NCI-H1694 (cell line): ENCODE measurements at regions not wholly inside any gene's neighbourhood (a gene's known extent, or its start where the extent isn't known, plus 50 kb on each side); places are given as distances from the start of the nearest gene placed in this dataset.
"Not testable (repeated sequence)": the region's sequence is repeated elsewhere in the genome, so short reads cannot be mapped to it uniquely, and the experiment has no call there.

Source experiments
- DNase-seq: peaks from one replicate; lab custom pipeline; 2025; lab: John Stamatoyannopoulos, UW

- no peak for DNase-seq
Observed at GRCh38 chr16:86231996-86232350, 278.4 kb upstream of the FOXF1 start.

- no peak for DNase-seq
Observed at GRCh38 chr16:86232496-86232895, 277.8 kb upstream of the FOXF1 start.

- DNase-seq: not testable (repeated sequence)
Observed at GRCh38 chr16:86233506-86233905, 276.8 kb upstream of the FOXF1 start.

DNA sequence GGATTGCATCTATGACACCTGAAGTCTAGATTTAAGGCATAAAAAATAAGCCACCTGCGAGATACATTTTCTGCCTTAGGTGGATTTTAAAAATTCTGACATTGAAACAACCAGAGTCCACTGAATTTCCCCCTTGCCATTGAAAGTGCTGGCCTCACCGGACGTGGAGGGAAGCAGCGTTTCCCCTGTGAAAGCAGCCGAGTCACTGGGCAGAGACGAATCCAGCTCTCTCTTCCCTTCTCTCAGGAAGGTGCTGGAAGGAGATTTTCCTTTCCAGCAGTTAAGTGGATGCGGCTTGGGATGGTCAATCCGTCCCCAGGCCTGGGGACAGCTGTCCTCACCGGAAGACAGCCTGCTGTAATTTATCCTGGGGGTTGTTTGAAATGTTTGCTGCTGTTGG is 270.9 kb upstream of the FOXF1 start:
- no peak for DNase-seq

- DNase-seq: no peak
Observed at GRCh38 chr16:86240716-86241363, 269.5 kb upstream of the FOXF1 start.

DNA sequence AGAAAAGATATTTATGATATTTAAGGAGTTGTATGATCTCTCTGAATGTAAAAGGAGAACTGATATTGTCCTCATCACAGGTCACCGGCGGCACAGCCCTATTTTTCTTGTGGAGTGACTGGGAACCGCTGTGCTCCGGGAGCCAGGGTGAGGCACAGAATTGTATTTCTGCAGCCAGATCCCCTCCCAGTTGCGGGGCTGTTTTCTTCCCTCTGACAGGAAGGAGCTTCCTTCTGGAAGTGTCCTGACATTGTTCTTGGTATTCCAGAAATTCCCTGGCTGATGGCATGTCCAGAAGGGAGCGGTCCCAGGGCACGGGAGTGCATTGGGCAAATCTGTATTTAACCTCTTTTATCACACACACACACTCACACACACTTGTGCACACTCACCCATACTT is 268.6 kb upstream of the FOXF1 start:
- no peak for DNase-seq

GRCh38 chr16:86242244-86243122 is 267.8 kb upstream of the FOXF1 start:
- DNase-seq: no peak

GRCh38 chr16:86243123-86243473 is 267.2 kb upstream of the FOXF1 start:
- DNase-seq: no peak

DNA sequence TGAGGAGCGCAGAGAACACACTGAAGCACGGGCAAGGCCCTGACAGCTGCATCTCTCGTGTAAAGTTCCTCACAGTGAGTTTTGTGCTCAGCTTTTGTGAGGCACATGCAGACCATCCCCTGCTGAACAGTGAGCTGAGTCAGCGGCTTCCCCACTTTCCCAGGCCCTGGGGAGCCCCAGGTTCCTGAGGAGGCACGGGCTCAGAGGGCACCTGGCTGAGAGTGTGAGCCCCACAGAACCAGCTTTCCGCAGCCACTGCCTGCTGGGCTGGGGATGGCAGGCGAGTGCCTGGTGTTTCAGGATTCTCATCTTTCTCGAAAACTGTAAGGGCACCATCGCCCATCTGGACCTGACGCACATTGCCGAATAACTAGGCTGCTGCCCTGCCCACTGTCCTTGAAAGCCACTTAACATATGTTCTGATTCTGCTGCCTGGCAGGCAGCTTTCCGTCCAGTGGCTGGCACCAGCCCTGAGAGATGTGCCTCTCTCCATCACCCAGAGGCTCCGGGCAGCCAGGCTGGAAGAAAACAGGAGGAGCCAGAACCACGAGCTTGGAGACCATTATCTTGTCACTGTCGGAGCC is 266.7 kb upstream of the FOXF1 start:
- DNase-seq: no peak

DNA sequence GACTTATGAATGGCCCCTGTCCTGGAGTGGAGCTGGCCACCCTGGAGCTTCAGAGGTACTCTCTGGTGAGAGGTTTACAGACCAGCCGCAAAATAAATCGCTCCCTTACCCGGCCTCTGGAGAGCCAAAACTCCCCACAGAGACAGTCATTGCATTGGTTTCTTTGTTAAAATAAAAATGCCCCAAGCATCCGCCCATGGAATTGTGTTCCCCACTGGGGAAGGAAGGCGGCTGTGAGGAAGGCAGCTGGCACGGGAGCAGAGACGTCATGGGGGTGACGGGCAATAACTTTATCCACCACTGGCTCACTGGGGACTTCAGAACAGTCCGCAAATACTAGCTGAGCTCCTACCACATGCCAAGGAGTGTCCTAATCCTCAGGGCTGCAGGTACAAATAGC is 266.2 kb upstream of the FOXF1 start:
- DNase-seq: no peak

DNA sequence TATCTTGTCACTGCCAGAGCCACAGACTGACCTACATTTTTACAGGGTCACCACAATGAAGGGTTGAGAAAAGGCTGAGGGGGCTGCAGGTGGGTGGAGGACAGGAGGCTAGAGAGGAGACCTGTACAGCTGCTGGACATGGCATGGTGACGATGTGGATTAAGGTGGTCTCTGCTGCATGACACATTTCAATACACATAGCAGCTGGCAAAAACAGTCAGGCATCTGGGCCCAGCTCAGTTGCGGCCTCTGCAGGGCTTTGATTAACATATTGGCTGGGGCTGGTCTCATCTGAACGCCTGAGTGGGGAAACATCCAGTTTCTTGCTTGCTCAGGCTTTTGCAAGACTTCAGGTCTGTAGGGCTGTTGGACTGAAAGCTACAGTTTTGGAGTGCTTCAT is 265.4 kb upstream of the FOXF1 start:
- no peak for DNase-seq

GRCh38 chr16:86245351-86245750 is 265.0 kb upstream of the FOXF1 start:
- DNase-seq: no peak

DNA sequence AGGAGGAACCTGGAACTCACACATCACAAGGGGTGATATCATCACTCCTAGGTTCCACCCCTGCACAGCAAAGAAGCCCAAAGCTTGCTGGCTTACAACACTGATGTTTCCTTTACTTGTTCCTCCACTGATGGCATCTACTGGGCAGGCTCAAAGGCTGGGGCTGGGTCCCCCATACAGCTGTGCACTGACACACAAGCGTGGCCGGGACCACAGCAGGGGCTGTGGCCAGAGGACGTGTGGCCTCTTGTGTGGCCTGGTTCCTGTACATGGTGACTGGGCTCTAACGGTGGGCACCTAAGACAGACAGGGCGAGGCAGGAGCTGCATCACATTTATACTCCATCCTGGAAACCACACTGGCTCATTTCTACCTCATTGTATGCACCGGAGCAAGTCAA is 264.4 kb upstream of the FOXF1 start:
- DNase-seq: no peak

GRCh38 chr16:86248310-86248905 is 261.9 kb upstream of the FOXF1 start:
- no peak for DNase-seq

GRCh38 chr16:86249631-86250030 is 260.7 kb upstream of the FOXF1 start:
- DNase-seq: no peak

- no peak for DNase-seq
Observed at GRCh38 chr16:86251682-86252081, 258.6 kb upstream of the FOXF1 start.

GRCh38 chr16:86252596-86252995 is 257.7 kb upstream of the FOXF1 start:
- no peak for DNase-seq

DNA sequence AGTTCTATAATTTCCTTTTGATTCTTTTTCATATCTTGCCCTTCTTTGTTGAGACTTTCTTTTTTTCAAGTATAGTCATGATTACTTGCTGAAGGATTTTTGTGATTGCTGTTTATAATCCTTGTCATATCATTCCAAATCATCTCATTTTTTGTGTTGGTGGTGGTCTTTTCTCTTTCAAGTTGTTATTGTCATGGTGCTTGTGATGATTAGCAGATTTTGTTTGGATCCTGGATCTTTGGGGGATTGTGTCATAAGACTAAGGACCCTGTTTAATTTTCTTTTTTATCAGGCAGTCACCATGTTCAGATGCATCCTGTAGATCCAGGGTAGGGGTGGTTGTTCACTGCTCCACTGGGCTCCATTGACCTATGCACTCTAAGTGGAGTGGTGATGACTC is 254.4 kb upstream of the FOXF1 start:
- no peak for DNase-seq

DNA sequence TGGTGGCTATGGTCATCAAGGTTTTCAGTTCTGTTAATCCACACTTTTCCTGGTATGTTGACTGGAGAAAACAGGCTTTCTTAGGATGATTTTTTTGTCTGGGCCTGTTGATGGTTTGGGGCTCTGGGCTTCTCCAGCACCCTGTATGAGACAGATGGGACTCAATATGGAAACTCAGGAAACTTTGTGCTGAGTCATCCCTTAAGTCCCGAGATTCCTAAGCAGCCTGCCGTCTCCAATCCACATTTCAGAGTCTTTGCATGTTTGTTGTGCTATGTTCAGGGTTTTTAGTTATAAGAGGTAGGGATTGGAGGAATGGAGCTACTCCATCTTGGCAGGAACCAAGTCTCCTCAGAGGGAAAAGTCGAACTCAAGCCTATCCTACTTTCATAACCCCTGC is 253.3 kb upstream of the FOXF1 start:
- no peak for DNase-seq

DNA sequence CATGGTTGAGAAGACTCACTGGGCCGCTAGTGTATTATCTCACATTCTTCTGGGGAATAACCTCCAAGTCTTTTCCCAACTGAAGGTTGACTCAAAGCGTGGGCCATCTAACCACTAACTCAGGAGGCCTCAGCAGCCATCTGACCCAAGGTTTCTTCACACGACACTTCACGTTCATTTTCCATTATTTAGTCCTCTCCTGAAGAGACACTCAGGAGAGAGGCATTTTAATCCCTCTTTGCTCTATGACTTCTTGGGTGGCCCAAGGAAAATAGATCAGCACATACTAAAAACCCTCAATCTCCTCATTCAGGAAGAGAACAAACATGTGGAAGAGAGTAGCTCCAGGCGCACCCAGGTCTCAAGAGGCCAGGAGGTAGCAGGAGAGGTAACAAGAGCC is 252.8 kb upstream of the FOXF1 start:
- DNase-seq: no peak

DNA sequence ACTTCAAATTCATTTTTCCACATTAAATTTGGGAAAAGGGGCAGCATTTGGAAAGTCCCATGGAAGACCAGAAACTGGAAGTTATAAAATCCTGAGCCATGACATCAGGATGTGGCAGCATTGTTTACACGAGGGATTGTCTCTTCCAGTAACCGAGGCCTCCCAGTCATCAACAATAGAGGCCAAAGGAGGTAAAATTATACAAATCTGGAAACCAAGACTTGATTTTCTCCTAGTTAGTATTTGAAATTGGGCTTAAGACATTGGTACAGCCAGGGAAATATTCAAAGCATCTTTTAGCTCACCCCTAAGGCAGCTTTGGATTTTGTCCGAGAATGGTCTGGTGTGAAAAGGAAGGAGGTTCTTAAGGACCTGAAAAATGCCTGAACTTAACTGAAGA is 251.6 kb upstream of the FOXF1 start:
- DNase-seq: no peak

- DNase-seq: no peak
Observed at GRCh38 chr16:86259499-86259898, 250.8 kb upstream of the FOXF1 start.

- DNase-seq: no peak
Observed at GRCh38 chr16:86261379-86261778, 248.9 kb upstream of the FOXF1 start.
